ENCODE measurements at regions not wholly inside any gene's neighbourhood (a gene's known extent, or its start where the extent isn't known, plus 50 kb on each side); places are given as distances from the start of the nearest gene placed in this dataset.

- intact Hi-C loops (cut with DNase I): no loop called here
- DNase-seq: no peak
- no peak overlapping the region for H3K27ac ChIP-seq
- WGBS, 2 donors: 75 to 81% methylated on average over 4 of the region's 4 CpGs
- H3K27me3 ChIP-seq: peaks cover 0 to 11% (median 0%) of the 10 kb centered on the region in 3 donors
- no peak overlapping the region for H3K4me3 ChIP-seq
- no peaks in the 10 kb centered on the region for H3K36me3 ChIP-seq
- no peak for TF ChIP-seq EP300 (IDR thresholded peaks at IDR 0.05)
- TF ChIP-seq POLR2A (IDR thresholded peaks at IDR 0.05): no peak
- no peaks in the 10 kb centered on the region for H3K9me3 ChIP-seq
- H3K4me1 ChIP-seq: no peaks in the 10 kb centered on the region
Measured at GRCh38 chr11:119797736-119798135, 68.7 kb upstream of the NECTIN1 start.

- 43 to 55% methylated on average over 12 of the region's 12 CpGs for WGBS, 2 donors
- no peaks in the 10 kb centered on the region for H3K9me3 ChIP-seq
Measured at GRCh38 chr11:119797123-119797611, 68.2 kb upstream of the NECTIN1 start.

GRCh38 chr11:119796363-119797060 lies 67.5 kb upstream of the NECTIN1 start:
- Histone ChIP-seq H3K36me3 (no peaks in the 10 kb centered on the region), H3K9me3 (no peaks in the 10 kb centered on the region), H3K27ac (no peak overlapping the region), H3K4me1 (no peaks in the 10 kb centered on the region), H3K27me3 (peaks cover 0 to 9% (median 0%) of the 10 kb centered on the region in 3 donors), H3K4me3 (no peak overlapping the region)
- intact Hi-C loops (cut with DNase I): no loop called here
- WGBS, 2 donors: 76 to 83% methylated on average over 8 of the region's 8 CpGs
- TF ChIP-seq EP300 (IDR thresholded peaks at IDR 0.05): no peak
- no peak for DNase-seq

More at GRCh38 chr11:119797123-119797611, 68.2 kb upstream of the NECTIN1 start:
- Histone ChIP-seq H3K27me3 (peaks cover 0 to 11% (median 0%) of the 10 kb centered on the region in 3 donors), H3K4me1 (no peaks in the 10 kb centered on the region), H3K27ac (no peak overlapping the region), H3K4me3 (no peak overlapping the region), H3K36me3 (no peaks in the 10 kb centered on the region)
- TF ChIP-seq CTCF (IDR thresholded peaks at IDR 0.05) (no peak), POLR2AphosphoS5 (IDR thresholded peaks at IDR 0.05) (no peak), POLR2A (IDR thresholded peaks at IDR 0.05) (no peak), EP300 (IDR thresholded peaks at IDR 0.05) (no peak)
- no peak for DNase-seq
- intact Hi-C loops (cut with DNase I): no loop called here

GRCh38 chr11:119795690-119796089 lies 66.7 kb upstream of the NECTIN1 start:
- no peaks in the 10 kb centered on the region for H3K4me1 ChIP-seq
- 94 to 95% methylated on average over 5 of the region's 5 CpGs for WGBS, 2 donors
- TF ChIP-seq CTCF (IDR thresholded peaks at IDR 0.05) (no peak), POLR2A (IDR thresholded peaks at IDR 0.05) (no peak), EP300 (IDR thresholded peaks at IDR 0.05) (no peak), POLR2AphosphoS5 (IDR thresholded peaks at IDR 0.05) (no peak)
- H3K4me3 ChIP-seq: no peak overlapping the region
- no peaks in the 10 kb centered on the region for H3K9me3 ChIP-seq
- H3K27me3 ChIP-seq: peaks cover 0 to 5% (median 0%) of the 10 kb centered on the region in 3 donors
- intact Hi-C loops (cut with DNase I): no loop called here
- no peak overlapping the region for H3K27ac ChIP-seq
- no peaks in the 10 kb centered on the region for H3K36me3 ChIP-seq
- no peak for DNase-seq

- WGBS, 2 donors: 83 to 85% methylated on average over 12 of the region's 12 CpGs
- no peak for DNase-seq
- no peaks in the 10 kb centered on the region for H3K36me3 ChIP-seq
- no peak overlapping the region for H3K27ac ChIP-seq
- no peak for TF ChIP-seq POLR2A (IDR thresholded peaks at IDR 0.05)
- H3K27me3 ChIP-seq: peaks cover 0 to 5% (median 0%) of the 10 kb centered on the region in 3 donors
- H3K4me3 ChIP-seq: no peak overlapping the region
- intact Hi-C loops (cut with DNase I): no loop called here
- no peaks in the 10 kb centered on the region for H3K4me1 ChIP-seq
- no peaks in the 10 kb centered on the region for H3K9me3 ChIP-seq
Measured at GRCh38 chr11:119795231-119795630, 66.2 kb upstream of the NECTIN1 start.

GRCh38 chr11:119794756-119795155 lies 65.8 kb upstream of the NECTIN1 start:
- Histone ChIP-seq H3K4me3 (no peak overlapping the region), H3K27me3 (peaks cover 0 to 5% (median 0%) of the 10 kb centered on the region in 3 donors), H3K4me1 (no peaks in the 10 kb centered on the region), H3K27ac (no peak overlapping the region), H3K36me3 (no peaks in the 10 kb centered on the region), H3K9me3 (no peaks in the 10 kb centered on the region)
- DNase-seq: no peak
- TF ChIP-seq EP300 (IDR thresholded peaks at IDR 0.05): no peak
- no peak for TF ChIP-seq POLR2AphosphoS5 (IDR thresholded peaks at IDR 0.05)
- TF ChIP-seq CTCF (IDR thresholded peaks at IDR 0.05): no peak
- TF ChIP-seq POLR2A (IDR thresholded peaks at IDR 0.05): no peak
- WGBS, 2 donors: 92 to 97% methylated on average over 4 of the region's 4 CpGs
- intact Hi-C loops (cut with DNase I): no loop called here
